HUES6 (cell line): ENCODE measurements at regions not wholly inside any gene's neighbourhood (a gene's known extent, or its start where the extent isn't known, plus 50 kb on each side); places are given as distances from the start of the nearest gene placed in this dataset.

Experiments used
- H3K27ac ChIP-seq: 2 replicates; pipeline ENCODE4 v1.7.0; 2013; ENCODE audit warnings: low read depth, mild to moderate bottlenecking, low read length, inconsistent platforms
- H3K27me3 ChIP-seq: 2 replicates; pipeline ENCODE4 v1.6.1; 2013; ENCODE audit warnings: low read length; ENCODE audit not compliant: control insufficient read depth, insufficient read depth
- H3K36me3 ChIP-seq: 2 replicates; pipeline ENCODE4 v1.6.1; 2013; ENCODE audit warnings: low read length; ENCODE audit not compliant: control insufficient read depth, insufficient read depth
- H3K4me1 ChIP-seq: 2 replicates; pipeline ENCODE4 v1.6.1; 2013; ENCODE audit warnings: low read length; ENCODE audit not compliant: control insufficient read depth, insufficient read depth
- H3K4me3 ChIP-seq: 2 replicates; pipeline ENCODE4 v1.5.1; 2013; ENCODE audit warnings: low read depth, low read length
- H3K9ac ChIP-seq: one replicate; pipeline ENCODE4 v1.6.1; 2013; ENCODE audit warnings: mild to moderate bottlenecking, low read length
- H3K9me3 ChIP-seq: 2 replicates; pipeline ENCODE4 v1.6.1; 2013; ENCODE audit warnings: low read depth, low read length; ENCODE audit not compliant: control insufficient read depth, insufficient read depth

DNA sequence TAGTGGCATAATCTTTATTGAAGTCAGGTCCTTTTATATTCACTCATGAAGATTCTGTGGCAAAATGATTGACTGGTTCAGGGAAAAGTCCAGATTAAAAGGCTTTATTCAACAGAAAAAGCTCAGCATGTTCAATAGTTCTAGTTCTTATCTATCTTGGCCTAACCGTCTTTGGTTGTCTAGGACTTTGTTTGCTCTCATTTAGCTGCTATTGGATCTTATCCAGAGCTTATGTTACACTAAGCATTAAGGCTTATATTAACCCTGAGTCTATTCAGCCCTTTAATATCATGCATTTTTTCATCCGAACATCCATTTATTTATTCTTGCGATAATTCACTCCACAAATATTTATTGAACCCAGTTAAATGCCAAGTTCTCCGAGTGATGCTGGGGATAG, 601.0 kb upstream of the SGO1 start:
- no peaks in the 10 kb centered on the region for H3K27me3 ChIP-seq

GRCh38 chr3:20776692-20777091, 590.7 kb upstream of the SGO1 start:
- Histone ChIP-seq H3K27ac (no peak overlapping the region), H3K4me1 (no peaks in the 10 kb centered on the region), H3K27me3 (no peaks in the 10 kb centered on the region), H3K4me3 (no peak overlapping the region), H3K9me3 (no peaks in the 10 kb centered on the region), H3K36me3 (no peaks in the 10 kb centered on the region), H3K9ac (no peak overlapping the region)

More for the DNA sequence above, 601.0 kb upstream of the SGO1 start:
- Histone ChIP-seq H3K4me3 (no peak overlapping the region), H3K36me3 (no peaks in the 10 kb centered on the region), H3K27ac (no peak overlapping the region), H3K9ac (no peak overlapping the region), H3K9me3 (no peaks in the 10 kb centered on the region), H3K4me1 (no peaks in the 10 kb centered on the region)

- Histone ChIP-seq H3K27me3 (no peaks in the 10 kb centered on the region), H3K27ac (no peak overlapping the region), H3K36me3 (no peaks in the 10 kb centered on the region), H3K4me3 (no peak overlapping the region), H3K4me1 (no peaks in the 10 kb centered on the region), H3K9ac (no peak overlapping the region), H3K9me3 (no peaks in the 10 kb centered on the region)
Observed at GRCh38 chr3:20776286-20776685, 590.3 kb upstream of the SGO1 start.

DNA sequence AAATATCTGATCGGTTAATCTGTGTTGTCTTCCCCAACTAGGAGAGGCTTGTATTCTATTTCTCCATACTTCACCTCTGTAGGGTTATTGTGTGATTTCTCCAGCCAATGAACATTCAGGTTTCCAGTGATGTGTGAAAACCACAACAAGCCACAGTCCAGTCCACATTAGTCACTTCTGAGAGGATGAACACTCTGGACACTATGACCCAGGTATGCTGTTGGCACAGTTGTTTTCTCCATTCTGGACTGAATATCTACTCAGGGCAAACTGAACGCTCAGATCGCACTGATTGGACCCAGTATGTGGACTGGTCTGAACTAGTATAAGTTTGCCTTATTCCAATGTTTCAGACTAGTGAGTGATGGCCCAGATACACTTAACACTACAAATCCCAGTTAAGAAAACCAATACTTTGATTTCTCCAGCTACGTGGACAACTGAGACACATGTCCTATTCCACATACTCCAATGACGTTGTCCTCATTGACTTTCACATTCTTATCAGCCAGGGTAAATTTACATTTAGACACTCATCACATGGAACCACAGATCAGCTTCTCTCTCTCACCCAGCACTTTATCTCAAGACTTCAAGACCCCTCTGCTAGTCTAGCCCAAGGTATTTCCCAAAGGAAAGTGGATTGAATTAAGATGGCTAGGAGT, 587.4 kb upstream of the SGO1 start:
- Histone ChIP-seq H3K4me1 (no peaks in the 10 kb centered on the region), H3K9ac (no peak overlapping the region), H3K27ac (no peak overlapping the region), H3K9me3 (no peaks in the 10 kb centered on the region), H3K27me3 (no peaks in the 10 kb centered on the region), H3K4me3 (no peak overlapping the region), H3K36me3 (no peaks in the 10 kb centered on the region)

GRCh38 chr3:20772869-20773268, 586.9 kb upstream of the SGO1 start:
- no peaks in the 10 kb centered on the region for H3K27me3 ChIP-seq
- H3K9me3 ChIP-seq: no peaks in the 10 kb centered on the region
- H3K27ac ChIP-seq: no peak overlapping the region
- H3K4me1 ChIP-seq: no peaks in the 10 kb centered on the region
- no peaks in the 10 kb centered on the region for H3K36me3 ChIP-seq
- no peak overlapping the region for H3K9ac ChIP-seq
- no peak overlapping the region for H3K4me3 ChIP-seq

- H3K4me1 ChIP-seq: no peaks in the 10 kb centered on the region
- no peaks in the 10 kb centered on the region for H3K9me3 ChIP-seq
- H3K27ac ChIP-seq: no peak overlapping the region
- no peak overlapping the region for H3K4me3 ChIP-seq
- no peaks in the 10 kb centered on the region for H3K27me3 ChIP-seq
- H3K36me3 ChIP-seq: no peaks in the 10 kb centered on the region
- no peak overlapping the region for H3K9ac ChIP-seq
Observed at GRCh38 chr3:20769430-20769829, 583.4 kb upstream of the SGO1 start.

GRCh38 chr3:20760981-20761380, 575.0 kb upstream of the SGO1 start:
- no peaks in the 10 kb centered on the region for H3K27me3 ChIP-seq
- no peaks in the 10 kb centered on the region for H3K9me3 ChIP-seq
- no peak overlapping the region for H3K9ac ChIP-seq
- no peak overlapping the region for H3K27ac ChIP-seq
- no peaks in the 10 kb centered on the region for H3K4me1 ChIP-seq
- H3K36me3 ChIP-seq: no peaks in the 10 kb centered on the region
- H3K4me3 ChIP-seq: no peak overlapping the region

GRCh38 chr3:20752416-20752815, 566.4 kb upstream of the SGO1 start:
- Histone ChIP-seq H3K4me1 (no peaks in the 10 kb centered on the region), H3K9me3 (no peaks in the 10 kb centered on the region)

DNA sequence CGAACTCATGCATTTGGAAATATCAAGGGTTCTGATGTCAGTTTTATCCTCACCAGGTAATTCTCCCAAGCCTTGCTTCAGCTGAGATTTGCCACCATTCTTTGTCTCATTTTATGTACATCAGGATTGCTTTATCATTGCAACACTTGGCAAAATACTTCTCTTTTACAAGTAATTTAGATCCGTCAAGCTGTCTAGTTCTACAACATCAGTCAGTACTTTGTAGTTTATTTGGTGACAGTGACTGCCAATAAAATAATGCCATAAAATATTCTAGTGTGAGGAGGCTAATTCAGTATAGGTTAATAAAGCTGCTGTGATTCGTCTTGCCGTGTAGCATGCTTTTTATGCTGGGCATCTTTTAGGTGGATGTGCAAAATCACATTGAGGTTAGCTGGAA, 565.3 kb upstream of the SGO1 start:
- no peaks in the 10 kb centered on the region for H3K36me3 ChIP-seq
- H3K9ac ChIP-seq: no peak overlapping the region
- H3K27me3 ChIP-seq: no peaks in the 10 kb centered on the region
- no peak overlapping the region for H3K4me3 ChIP-seq
- H3K4me1 ChIP-seq: no peaks in the 10 kb centered on the region
- no peaks in the 10 kb centered on the region for H3K9me3 ChIP-seq
- H3K27ac ChIP-seq: no peak overlapping the region

More at GRCh38 chr3:20752416-20752815, 566.4 kb upstream of the SGO1 start:
- H3K36me3 ChIP-seq: no peaks in the 10 kb centered on the region
- H3K27ac ChIP-seq: no peak overlapping the region
- H3K9ac ChIP-seq: no peak overlapping the region
- H3K4me3 ChIP-seq: no peak overlapping the region
- H3K27me3 ChIP-seq: no peaks in the 10 kb centered on the region

DNA sequence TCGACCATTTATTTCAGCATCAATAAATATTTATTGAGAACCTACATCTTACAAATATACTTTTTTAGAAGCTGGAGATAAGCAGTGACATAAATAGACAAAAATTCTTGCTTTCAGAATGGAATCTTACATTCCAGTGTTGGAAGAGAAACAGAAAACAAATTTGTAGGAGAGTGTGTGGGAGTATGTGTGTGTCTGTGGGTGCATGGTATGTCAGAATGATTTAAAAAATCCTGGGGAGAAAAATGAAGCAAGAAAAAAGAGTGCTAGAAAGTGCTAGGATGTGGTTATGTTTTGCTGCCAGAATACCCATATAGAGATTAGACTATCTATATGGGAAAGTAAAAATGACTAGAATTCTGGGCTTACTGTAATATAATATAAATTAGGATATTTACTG, 561.7 kb upstream of the SGO1 start:
- Histone ChIP-seq H3K4me1 (peaks cover 16% of the 10 kb centered on the region), H3K9me3 (no peaks in the 10 kb centered on the region), H3K9ac (no peak overlapping the region), H3K36me3 (no peaks in the 10 kb centered on the region), H3K27me3 (no peaks in the 10 kb centered on the region), H3K4me3 (no peak overlapping the region), H3K27ac (no peak overlapping the region)

DNA sequence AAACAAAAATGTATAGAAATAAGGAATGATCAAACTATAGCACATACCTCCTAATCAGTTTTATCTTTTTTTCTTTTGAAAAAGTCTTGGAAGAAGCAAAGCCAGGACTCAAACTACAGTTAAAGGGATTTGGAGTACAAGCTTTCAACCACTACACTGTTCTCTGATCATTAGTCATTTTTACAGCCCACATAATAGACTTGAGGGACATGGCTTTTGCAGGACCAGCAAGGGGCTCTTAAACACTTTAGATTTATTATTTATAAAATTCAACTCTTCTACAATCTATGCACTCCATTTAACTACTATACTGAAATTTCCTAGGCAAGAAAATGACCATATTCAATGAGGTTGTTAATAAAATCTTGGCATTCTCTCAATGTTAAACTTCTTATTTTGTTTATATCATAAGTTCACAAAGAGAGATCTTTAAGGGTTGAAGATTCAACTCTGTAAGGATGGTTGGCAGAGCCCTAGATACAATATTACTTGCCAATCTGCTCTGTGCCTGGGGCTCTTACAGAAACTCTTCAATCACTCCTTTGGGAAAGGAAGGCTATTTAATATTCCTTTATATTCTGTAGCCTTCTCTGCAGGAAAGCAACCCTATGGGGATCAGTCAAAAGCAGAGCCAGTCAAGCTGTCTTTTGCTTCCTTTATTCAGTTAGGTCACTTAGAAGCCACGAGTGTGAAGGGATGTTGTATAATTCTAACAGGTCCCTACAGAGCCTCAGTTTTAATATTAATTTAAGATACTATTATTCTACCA, 557.7 kb upstream of the SGO1 start:
- no peaks in the 10 kb centered on the region for H3K36me3 ChIP-seq
- no peaks in the 10 kb centered on the region for H3K27me3 ChIP-seq
- H3K4me3 ChIP-seq: no peak overlapping the region
- no peak overlapping the region for H3K27ac ChIP-seq
- H3K9me3 ChIP-seq: no peaks in the 10 kb centered on the region
- H3K9ac ChIP-seq: no peak overlapping the region
- H3K4me1 ChIP-seq: peaks cover 16% of the 10 kb centered on the region
